ENCODE measurements at regions not wholly inside any gene's neighbourhood (a gene's known extent, or its start where the extent isn't known, plus 50 kb on each side); places are given as distances from the start of the nearest gene placed in this dataset.

GRCh38 chr11:38019072-38019775 is 1421.2 kb upstream of the RAG2 start:
- Histone ChIP-seq H3K27me3 (ENCODE audit: insufficient read depth, low read depth, low read length) (no peaks in the 10 kb centered on the region), H3K4me3 (ENCODE audit: low read length) (no peak overlapping the region), H3K27ac (ENCODE audit: low read length) (no peak overlapping the region), H3K9ac (ENCODE audit: low read length) (no peak overlapping the region), H4K20me1 (ENCODE audit: insufficient read depth) (no peaks in the 10 kb centered on the region), H3K36me3 (ENCODE audit: insufficient read depth, low read length) (no peaks in the 10 kb centered on the region), H3K4me2 (ENCODE audit: low read length) (no peak overlapping the region), H3F3A (ENCODE audit: insufficient read depth, low read length, poor library complexity, severe bottlenecking) (no peaks in the 10 kb centered on the region), H3K79me2 (replicated peaks; ENCODE audit: insufficient read depth, low read length) (no peaks in the 10 kb centered on the region), H3K9me3 (ENCODE audit: low read length) (no peaks in the 10 kb centered on the region), H2AFZ (ENCODE audit: low read depth, low read length) (no peak overlapping the region), H3K9me2 (ENCODE audit: insufficient read depth, low read length) (no peaks in the 10 kb centered on the region)
- TF ChIP-seq RAD21 (conservative IDR thresholded peaks at IDR 0.05) = no peak
- no peak for TF ChIP-seq EP300 (conservative IDR thresholded peaks at IDR 0.05; ENCODE audit: poor library complexity, severe bottlenecking)
- TF ChIP-seq CTCF (IDR thresholded peaks at IDR 0.05; ENCODE audit: poor library complexity, severe bottlenecking) = no peak
- TF ChIP-seq REST (IDR thresholded peaks at IDR 0.05; ENCODE audit: borderline replicate concordance) = no peak
- TF ChIP-seq POLR2AphosphoS5 (IDR thresholded peaks at IDR 0.05) = no peak
- TF ChIP-seq EZH2 (IDR thresholded peaks at IDR 0.05; ENCODE audit: borderline replicate concordance, insufficient read depth, low read length, poor library complexity, severe bottlenecking) = no peak
- no peak for TF ChIP-seq MXI1 (conservative IDR thresholded peaks at IDR 0.05; ENCODE audit: poor library complexity, severe bottlenecking)
- no peak for TF ChIP-seq TAF1 (IDR thresholded peaks at IDR 0.05; ENCODE audit: low read depth)

GRCh38 chr11:38014405-38014804 is 1416.4 kb upstream of the RAG2 start:
- no peak for TF ChIP-seq EZH2 (IDR thresholded peaks at IDR 0.05; ENCODE audit: borderline replicate concordance, insufficient read depth, low read length, poor library complexity, severe bottlenecking)
- no peak for TF ChIP-seq CTCF (IDR thresholded peaks at IDR 0.05; ENCODE audit: poor library complexity, severe bottlenecking)
- Histone ChIP-seq H3K9ac (ENCODE audit: low read length) (no peak overlapping the region), H3K36me3 (ENCODE audit: insufficient read depth, low read length) (no peaks in the 10 kb centered on the region), H3K9me2 (ENCODE audit: insufficient read depth, low read length) (no peaks in the 10 kb centered on the region), H3K27ac (ENCODE audit: low read length) (no peak overlapping the region), H3K27me3 (ENCODE audit: insufficient read depth, low read depth, low read length) (no peaks in the 10 kb centered on the region), H4K20me1 (ENCODE audit: insufficient read depth) (no peaks in the 10 kb centered on the region), H2AFZ (ENCODE audit: low read depth, low read length) (no peak overlapping the region), H3K79me2 (replicated peaks; ENCODE audit: insufficient read depth, low read length) (no peaks in the 10 kb centered on the region), H3K4me2 (ENCODE audit: low read length) (no peak overlapping the region), H3K9me3 (ENCODE audit: low read length) (no peaks in the 10 kb centered on the region), H3K4me3 (ENCODE audit: low read length) (no peak overlapping the region), H3F3A (ENCODE audit: insufficient read depth, low read length, poor library complexity, severe bottlenecking) (no peaks in the 10 kb centered on the region)
